Femur (tissue), 1 donor: ENCODE measurements at regions not wholly inside any gene's neighbourhood (a gene's known extent, or its start where the extent isn't known, plus 50 kb on each side); places are given as distances from the start of the nearest gene placed in this dataset.

Experiments
- DNase-seq: peaks from one replicate; pipeline ENCODE4 v3.0.0-alpha.2; 2017

- peak; percentile 56 for DNase-seq
Measured at GRCh38 chr18:11553098-11553940, 56.1 kb upstream of the SLC35G4 start.

GRCh38 chr18:11548916-11549551 is 60.4 kb upstream of the SLC35G4 start:
- peak; percentile 65 for DNase-seq

GRCh38 chr18:11548396-11548795 is 61.0 kb upstream of the SLC35G4 start:
- no peak for DNase-seq

GRCh38 chr18:11544060-11544633 is 65.2 kb upstream of the SLC35G4 start:
- DNase-seq = no peak

DNA sequence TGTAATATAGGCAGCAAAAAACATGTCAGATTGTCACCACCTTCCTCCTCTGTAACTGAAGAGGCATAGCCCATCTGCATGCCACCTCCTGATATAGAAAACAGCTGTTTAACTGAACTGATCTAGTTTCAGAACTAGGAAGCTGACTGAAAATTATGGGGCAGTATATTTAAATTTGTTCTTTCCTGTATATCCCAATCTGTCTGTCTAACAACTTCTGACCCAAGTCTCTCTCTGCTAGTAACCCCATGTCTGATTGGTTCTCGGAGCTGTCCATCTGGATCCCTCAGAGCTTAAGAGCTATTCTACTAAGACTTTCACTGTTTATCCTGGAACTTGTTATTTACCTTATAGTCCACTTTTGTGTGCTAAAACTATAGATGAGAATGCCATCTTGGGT is 68.2 kb upstream of the SLC35G4 start:
- no peak for DNase-seq

GRCh38 chr18:11533942-11534496 is 75.4 kb upstream of the SLC35G4 start:
- no peak for DNase-seq

- no peak for DNase-seq
Measured at GRCh38 chr18:11533513-11533890, 75.9 kb upstream of the SLC35G4 start.

GRCh38 chr18:11532758-11533512 is 76.5 kb upstream of the SLC35G4 start:
- no peak for DNase-seq

DNA sequence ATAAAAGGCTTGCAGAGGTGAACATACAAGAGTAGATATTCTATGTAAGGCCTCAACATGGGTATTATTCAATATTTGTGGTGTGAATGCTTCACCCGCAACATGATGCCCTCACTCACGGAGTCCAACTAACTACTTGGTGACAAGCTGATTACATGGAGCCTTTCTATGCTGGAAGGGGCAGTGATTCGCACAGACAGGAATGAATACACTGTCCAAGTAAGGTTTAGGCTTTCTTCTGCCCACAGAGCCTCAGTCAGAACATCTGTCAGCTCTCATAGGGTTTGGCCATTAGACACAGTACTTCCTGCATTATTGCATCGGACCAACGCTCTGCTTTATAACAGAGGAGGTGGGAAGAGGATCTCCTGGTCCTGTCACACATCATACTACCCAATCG is 80.3 kb upstream of the SLC35G4 start:
- DNase-seq = no peak

DNA sequence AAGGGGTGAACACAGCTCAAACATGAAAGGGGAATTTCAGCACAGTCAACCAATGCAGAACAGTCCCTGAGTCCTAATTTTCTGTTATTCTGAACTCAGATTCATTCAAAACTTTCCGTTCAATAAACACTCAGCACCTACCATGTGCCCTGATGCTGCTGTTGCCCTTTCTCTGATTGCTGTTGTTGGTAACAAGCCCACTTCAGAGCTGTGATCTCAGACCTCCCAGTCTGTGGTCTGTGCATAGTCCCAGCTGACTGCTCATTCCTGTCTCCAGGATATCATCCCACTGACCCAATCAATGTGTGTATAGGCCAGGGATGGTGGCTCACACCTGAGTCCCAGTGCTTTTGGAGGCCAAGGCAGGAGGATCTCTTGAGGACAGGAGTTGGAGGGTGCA is 82.7 kb upstream of the SLC35G4 start:
- DNase-seq = no peak

- DNase-seq = no peak
Measured at GRCh38 chr18:11523804-11524203, 85.6 kb upstream of the SLC35G4 start.

DNA sequence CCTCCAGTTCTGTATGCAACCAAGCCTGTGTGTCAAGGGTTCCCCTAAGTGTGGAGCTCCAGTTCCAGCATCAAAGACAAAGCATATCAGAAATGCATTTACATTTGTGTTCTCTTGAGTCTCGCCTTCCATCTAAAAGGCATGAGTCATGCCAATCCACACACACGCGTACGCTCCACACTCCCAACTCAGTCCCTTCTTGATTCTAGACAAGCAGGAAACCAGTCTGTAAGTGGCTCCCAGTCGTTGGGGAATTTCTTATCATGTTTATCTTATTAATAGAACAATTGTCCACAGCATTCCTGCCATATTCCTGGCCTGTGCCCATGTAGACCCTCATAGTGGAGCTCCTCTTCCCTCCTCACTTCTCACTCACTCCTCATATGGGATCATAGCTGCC is 86.4 kb upstream of the SLC35G4 start:
- DNase-seq = no peak

- DNase-seq = no peak
Measured at GRCh38 chr18:11521853-11522252, 87.5 kb upstream of the SLC35G4 start.

GRCh38 chr18:11520536-11520935 is 88.9 kb upstream of the SLC35G4 start:
- DNase-seq = no peak

DNA sequence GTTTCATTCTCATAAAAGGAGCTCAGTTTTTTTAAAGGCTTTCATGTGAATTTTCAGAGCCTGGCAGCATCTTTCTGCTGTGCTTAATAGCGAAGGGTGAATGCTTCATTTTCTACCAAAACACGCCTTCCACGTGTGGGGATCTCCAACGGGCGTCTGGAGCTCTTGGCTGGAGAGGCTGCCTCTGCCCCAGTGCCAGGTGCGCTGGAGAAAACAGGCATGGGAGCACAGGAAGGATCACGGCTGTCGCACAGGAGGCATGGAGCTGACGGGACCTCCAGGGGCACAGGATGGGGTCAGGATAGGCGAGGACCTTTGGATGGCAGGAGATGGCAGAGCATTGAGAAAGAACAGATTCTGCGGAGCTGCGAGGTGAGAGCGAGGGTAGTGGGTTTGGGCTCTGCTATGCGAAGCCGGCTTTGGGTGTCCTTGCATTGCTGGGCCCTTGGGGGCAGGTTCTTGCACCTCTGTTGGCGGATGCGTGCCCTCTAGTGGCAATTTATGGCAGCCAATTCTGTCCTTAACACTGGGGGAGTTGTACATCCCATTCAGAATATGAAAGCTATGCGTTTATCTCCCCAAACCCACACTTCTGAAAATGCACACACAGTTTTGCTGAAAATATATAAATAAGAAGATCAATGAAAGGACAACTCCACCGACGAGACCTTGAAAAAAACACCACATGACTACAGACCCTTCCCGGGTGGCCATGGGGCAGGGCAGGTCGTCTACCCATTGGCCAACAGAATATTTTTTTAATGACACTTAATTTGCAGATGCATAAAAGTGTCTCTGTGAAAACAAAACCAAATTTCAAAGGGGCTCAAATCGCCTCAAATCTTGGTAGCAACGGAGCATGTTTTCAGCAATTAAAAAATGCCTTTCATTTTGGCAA is 90.4 kb upstream of the SLC35G4 start:
- no peak for DNase-seq

DNA sequence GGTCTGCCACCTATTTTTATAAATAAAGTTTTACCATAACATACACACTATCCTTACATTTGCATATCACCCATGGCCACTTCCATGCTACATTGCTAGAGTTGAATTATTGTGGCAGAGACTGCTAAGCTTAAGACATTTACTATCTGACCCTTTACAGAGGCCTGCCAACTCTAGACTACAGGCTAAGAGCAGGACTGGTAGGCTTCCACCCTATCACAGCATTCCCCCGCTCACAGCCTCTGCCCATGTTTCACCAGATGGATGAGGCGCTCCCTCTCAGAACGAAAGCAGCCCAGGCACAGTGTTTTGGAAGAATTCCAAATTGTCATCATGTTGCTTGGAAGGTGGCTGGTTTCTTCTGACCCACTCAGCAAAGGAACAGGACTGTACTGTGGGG is 91.7 kb upstream of the SLC35G4 start:
- DNase-seq = no peak

GRCh38 chr18:11516751-11517503 is 92.5 kb upstream of the SLC35G4 start:
- DNase-seq = peak; percentile 86

- DNase-seq = no peak
Measured at GRCh38 chr18:11514267-11514666, 95.1 kb upstream of the SLC35G4 start.

GRCh38 chr18:11512096-11513025 is 97.0 kb upstream of the SLC35G4 start:
- DNase-seq = no peak
